Spleen (tissue), 11 donors: ENCODE measurements at regions not wholly inside any gene's neighbourhood (a gene's known extent, or its start where the extent isn't known, plus 50 kb on each side); places are given as distances from the start of the nearest gene placed in this dataset.

Source experiments
- DNase-seq: peaks from one replicate; pipeline ENCODE4 v3.0.0-alpha.2; 2020
- H3K27ac ChIP-seq, 8 donors: fragments of 200-600 bp; sonication (generic) in 7 of 8; 1 replicate in 4 of 8; 2 replicates in 4 of 8; pipeline versions ENCODE4 v1.5.0 to v1.8.0; 2016 to 2021; ENCODE audit warnings: inconsistent platforms in 4 of 8, mild to moderate bottlenecking in 4 of 8, moderate library complexity in 1 of 8
- H3K27me3 ChIP-seq, 7 donors: fragments of 200-600 bp; sonication (generic) in 6 of 7; replicated peaks in 1 of 7; 1 replicate in 4 of 7; 2 replicates in 3 of 7; pipeline versions ENCODE4 v1.5.0 to v1.8.0; 2016 to 2021; ENCODE audit warnings: inconsistent platforms in 3 of 7, mild to moderate bottlenecking in 1 of 7
- H3K36me3 ChIP-seq, 6 donors: fragments of 200-600 bp; sonication (generic) in 5 of 6; 1 replicate in 4 of 6; 2 replicates in 2 of 6; pipeline versions ENCODE4 v1.5.0 to v1.8.0; 2016 to 2021; ENCODE audit warnings: inconsistent platforms in 2 of 6
- H3K4me1 ChIP-seq, 6 donors: fragments of 200-600 bp; sonication (generic) in 5 of 6; 1 replicate in 3 of 6; 2 replicates in 3 of 6; pipeline versions ENCODE4 v1.5.0 to v1.8.0; 2016 to 2021; ENCODE audit warnings: inconsistent platforms in 3 of 6
- H3K4me3 ChIP-seq, 8 donors: fragments of 200-600 bp; sonication (generic) in 7 of 8; 1 replicate in 4 of 8; 2 replicates in 4 of 8; pipeline versions ENCODE4 v1.5.0 to v1.8.0; 2016 to 2021; ENCODE audit warnings: inconsistent platforms in 4 of 8, mild to moderate bottlenecking in 4 of 8, moderate library complexity in 2 of 8
- H3K9me3 ChIP-seq, 8 donors: fragments of 200-600 bp; sonication (generic) in 7 of 8; 1 replicate in 4 of 8; 2 replicates in 4 of 8; pipeline versions ENCODE4 v1.5.0 to v1.8.0; 2016 to 2021; ENCODE audit warnings: inconsistent platforms in 4 of 8
- POLR2A ChIP-seq, 3 donors: fragments of 450-650 bp; IDR thresholded peaks; one replicate each; pipeline ENCODE4 v1.5.1; 2017; ENCODE audit warnings: antibody characterized with exemption in 3 of 3, mild to moderate bottlenecking in 1 of 3
- POLR2AphosphoS5 ChIP-seq, 3 donors: sonication (generic); formaldehyde crosslinking; IDR thresholded peaks; one replicate each; pipeline ENCODE4 v1.5.1; 2017; ENCODE audit warnings: antibody characterized with exemption in 3 of 3
- WGBS, 5 donors: extraction: QIAGEN DNeasy Blood & Tissue Kit in 3 of 5; methylation state at CpG; one replicate each; pipeline versions ENCODE4 v1.1.5 to v1.1.7; 2013 to 2018; 5-methylcytosine and 5-hydroxymethylcytosine counted together
- intact Hi-C: fragments of 100-400 bp; cut with DNase I; formaldehyde crosslinking; loops from one replicate; pipeline ENCODE4 v1.15.0; 2023; ENCODE audit warnings: low total_unique reads
- TF ChIP-seq, protein P1 (sequence below), 11 experiments: fragments of 200-600 bp in 7 of 11; fragments of 450-650 bp in 4 of 11; sonication (generic) in 4 of 11; IDR thresholded peaks in 8 of 11; conservative IDR thresholded peaks in 3 of 11; 1 replicate in 7 of 11; 2 replicates in 4 of 11; pipeline versions ENCODE4 v1.4.0 to v1.8.0; 2016 to 2021; ENCODE audit warnings: antibody characterized with exemption in 11 of 11, inconsistent platforms in 4 of 11, mild to moderate bottlenecking in 1 of 11
- donor health status: healthy with polysubstance abuse.
- donor health status: DM: no; HTN: no; CAD: no; lungs with moderate emphysema.
- donor health status: DM: no; HTN: no; CAD: no.
- donor health status: Bipolar disorder and iron deficiency.
- donor health status: healthy.
- donor health status: DM: no; HTN: no; CAD: no.
- donor health status: DM: yes; HTN: yes; CAD: no.

DNA sequence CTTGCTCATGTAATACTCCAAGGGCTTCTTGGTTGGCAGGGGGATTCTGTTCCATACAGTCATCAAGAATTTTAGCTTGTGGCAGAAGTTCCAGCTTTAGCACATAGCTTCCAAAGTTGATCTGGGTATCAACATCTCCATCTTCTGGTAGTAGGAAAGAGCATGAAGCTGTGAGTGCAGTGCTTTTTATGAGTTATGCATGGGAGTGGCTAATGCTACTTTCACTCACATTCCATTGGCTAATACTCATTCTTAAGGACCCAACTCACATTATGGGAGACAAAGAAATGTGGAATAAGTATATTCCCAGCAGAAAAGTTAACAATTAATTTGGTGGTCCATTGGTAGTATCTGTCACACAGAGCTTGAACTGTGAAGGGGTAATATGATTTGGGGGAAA, 194.2 kb upstream of the CHD1 start:
- Histone ChIP-seq H3K27me3 (no peaks in the 10 kb centered on the region), H3K36me3 (no peaks in the 10 kb centered on the region), H3K4me3 (no peak overlapping the region), H3K9me3 (no peaks in the 10 kb centered on the region), H3K27ac (no peak overlapping the region), H3K4me1 (no peaks in the 10 kb centered on the region)
- TF ChIP-seq, protein P1, sequence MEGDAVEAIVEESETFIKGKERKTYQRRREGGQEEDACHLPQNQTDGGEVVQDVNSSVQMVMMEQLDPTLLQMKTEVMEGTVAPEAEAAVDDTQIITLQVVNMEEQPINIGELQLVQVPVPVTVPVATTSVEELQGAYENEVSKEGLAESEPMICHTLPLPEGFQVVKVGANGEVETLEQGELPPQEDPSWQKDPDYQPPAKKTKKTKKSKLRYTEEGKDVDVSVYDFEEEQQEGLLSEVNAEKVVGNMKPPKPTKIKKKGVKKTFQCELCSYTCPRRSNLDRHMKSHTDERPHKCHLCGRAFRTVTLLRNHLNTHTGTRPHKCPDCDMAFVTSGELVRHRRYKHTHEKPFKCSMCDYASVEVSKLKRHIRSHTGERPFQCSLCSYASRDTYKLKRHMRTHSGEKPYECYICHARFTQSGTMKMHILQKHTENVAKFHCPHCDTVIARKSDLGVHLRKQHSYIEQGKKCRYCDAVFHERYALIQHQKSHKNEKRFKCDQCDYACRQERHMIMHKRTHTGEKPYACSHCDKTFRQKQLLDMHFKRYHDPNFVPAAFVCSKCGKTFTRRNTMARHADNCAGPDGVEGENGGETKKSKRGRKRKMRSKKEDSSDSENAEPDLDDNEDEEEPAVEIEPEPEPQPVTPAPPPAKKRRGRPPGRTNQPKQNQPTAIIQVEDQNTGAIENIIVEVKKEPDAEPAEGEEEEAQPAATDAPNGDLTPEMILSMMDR (IDR thresholded peaks at IDR 0.05 in 8 of 11, conservative IDR thresholded peaks at IDR 0.05 in 3 of 11): no peak
- TF ChIP-seq POLR2A (IDR thresholded peaks at IDR 0.05): no peak
- TF ChIP-seq POLR2AphosphoS5 (IDR thresholded peaks at IDR 0.05): no peak
- no peak for DNase-seq
- intact Hi-C loops: no loop called here

- WGBS, 5 donors: 87 to 96% (median 91%) methylated on average over 3 of the region's 3 CpGs
- DNase-seq: no peak
- H3K4me3 ChIP-seq: no peak overlapping the region
- no peaks in the 10 kb centered on the region for H3K4me1 ChIP-seq
- H3K27ac ChIP-seq: no peak overlapping the region
- H3K9me3 ChIP-seq: no peaks in the 10 kb centered on the region
- H3K27me3 ChIP-seq: no peaks in the 10 kb centered on the region
- no peak for TF ChIP-seq POLR2AphosphoS5 (IDR thresholded peaks at IDR 0.05)
- TF ChIP-seq POLR2A (IDR thresholded peaks at IDR 0.05): no peak
- TF ChIP-seq, protein P1 (IDR thresholded peaks at IDR 0.05 in 8 of 11, conservative IDR thresholded peaks at IDR 0.05 in 3 of 11): no peak
- intact Hi-C loops: no loop called here
- no peaks in the 10 kb centered on the region for H3K36me3 ChIP-seq
Measured at GRCh38 chr5:99119326-99119725, 190.5 kb upstream of the CHD1 start.

DNA sequence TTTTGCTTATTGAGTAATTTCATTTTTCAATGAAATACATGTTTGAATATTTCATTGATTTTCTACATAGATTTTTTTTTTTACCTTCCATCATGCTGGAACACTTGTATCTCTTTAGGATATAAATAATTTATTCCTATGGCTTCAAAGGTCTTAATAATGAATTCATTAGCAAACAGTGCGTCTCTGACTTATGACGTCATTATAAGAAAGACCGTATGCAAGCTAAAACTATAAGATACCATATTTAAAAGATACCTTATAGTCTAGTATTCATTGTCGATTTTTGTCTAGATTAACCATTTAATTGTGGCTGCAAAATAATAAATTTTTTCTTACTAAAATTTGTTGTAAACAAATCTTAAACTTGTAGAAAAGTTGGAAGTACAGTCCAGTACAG, 187.7 kb upstream of the CHD1 start:
- WGBS, 5 donors: 71 to 85% (median 76%) methylated on average over 4 of the region's 4 CpGs
- intact Hi-C loops: no loop called here

GRCh38 chr5:99109894-99110293, 181.1 kb upstream of the CHD1 start:
- WGBS, 5 donors: 87 to 93% (median 90%) methylated on average over 4 of the region's 4 CpGs
- Histone ChIP-seq H3K4me1 (peaks cover 0 to 5% (median 2%) of the 10 kb centered on the region in 6 donors), H3K9me3 (no peaks in the 10 kb centered on the region), H3K36me3 (no peaks in the 10 kb centered on the region), H3K27me3 (no peaks in the 10 kb centered on the region), H3K27ac (no peak overlapping the region), H3K4me3 (no peak overlapping the region)
- TF ChIP-seq POLR2AphosphoS5 (IDR thresholded peaks at IDR 0.05): no peak
- no peak for TF ChIP-seq POLR2A (IDR thresholded peaks at IDR 0.05)
- TF ChIP-seq, protein P1 (IDR thresholded peaks at IDR 0.05 in 8 of 11, conservative IDR thresholded peaks at IDR 0.05 in 3 of 11): no peak
- DNase-seq: no peak
- intact Hi-C loops: no loop called here

More for the DNA sequence above, 187.7 kb upstream of the CHD1 start:
- no peak for DNase-seq
- H3K36me3 ChIP-seq: no peaks in the 10 kb centered on the region
- TF ChIP-seq, protein P1 (IDR thresholded peaks at IDR 0.05 in 8 of 11, conservative IDR thresholded peaks at IDR 0.05 in 3 of 11): no peak
- TF ChIP-seq POLR2A (IDR thresholded peaks at IDR 0.05) (no peak), POLR2AphosphoS5 (IDR thresholded peaks at IDR 0.05) (no peak)
- no peaks in the 10 kb centered on the region for H3K9me3 ChIP-seq
- H3K27ac ChIP-seq: no peak overlapping the region
- no peak overlapping the region for H3K4me3 ChIP-seq
- no peaks in the 10 kb centered on the region for H3K4me1 ChIP-seq
- H3K27me3 ChIP-seq: no peaks in the 10 kb centered on the region
